Endothelial cell of umbilical vein (primary cell): ENCODE measurements at regions not wholly inside any gene's neighbourhood (a gene's known extent, or its start where the extent isn't known, plus 50 kb on each side); places are given as distances from the start of the nearest gene placed in this dataset.

Source experiments
- BruUV-seq: library from RNA; stranded (reverse); fragments of 400-500 nt; replicated peaks from 2 replicates; lab custom pipeline; 2021; lab: Mats Ljungman, UMichigan
- CTCF ChIA-PET: fragments of 300-600, 350-600 bp; sonication (Branson Sonifier 250); formaldehyde crosslinking; loops from one replicate; lab custom pipeline; 2021; ENCODE audit warnings: antibody characterized with exemption, inconsistent platforms; lab: Charles Lee
- POLR2A ChIA-PET: fragments of 300-600, 350-600 bp; sonication (Branson Sonifier 250); formaldehyde crosslinking; loops from one replicate; lab custom pipeline; 2021; ENCODE audit warnings: antibody characterized with exemption, inconsistent platforms; lab: Charles Lee
- DNase-seq: peaks from one replicate; pipeline ENCODE4 v3.0.0-alpha.2; 2011; ENCODE audit warnings: low read depth, low spot score
- FAIRE-seq: peaks from 2 replicates; lab custom pipeline; 2011; peaks lifted over from hg19 to GRCh38; lab: Jason Lieb, UNC
- H2AFZ ChIP-seq: 2 replicates; pipeline ENCODE4 v1.6.0; 2012; ENCODE audit warnings: low read depth, low read length, control low read depth, inconsistent platforms
- H3K27ac ChIP-seq: 2 replicates; pipeline ENCODE4 v1.5.1; 2011; ENCODE audit warnings: low read depth, mild to moderate bottlenecking, control low read depth, low read length, moderate library complexity; ENCODE audit not compliant: insufficient read depth
- H3K27me3 ChIP-seq, 2 experiments: 2 replicates each; pipeline versions ENCODE4 v1.6.0 to v1.6.1; 2011; ENCODE audit warnings: low read length in 2 of 2, mixed read lengths in 1 of 2; ENCODE audit not compliant: control insufficient read depth in 2 of 2, insufficient read depth in 2 of 2
- H3K36me3 ChIP-seq, 2 experiments: 2 replicates in 1 of 2; 3 replicates in 1 of 2; pipeline ENCODE4 v1.5.1; 2011; ENCODE audit warnings: low read length in 2 of 2, mild to moderate bottlenecking in 1 of 2, moderate library complexity in 1 of 2; ENCODE audit not compliant: control insufficient read depth in 2 of 2, insufficient read depth in 2 of 2; ENCODE audit errors: extremely low read depth in 1 of 2
- H3K4me1 ChIP-seq: 3 replicates; pipeline ENCODE4 v1.5.1; 2011; ENCODE audit warnings: mild to moderate bottlenecking, low read length; ENCODE audit not compliant: control insufficient read depth, insufficient read depth; ENCODE audit errors: extremely low read depth
- H3K4me2 ChIP-seq: 2 replicates; pipeline ENCODE4 v1.6.1; 2011; ENCODE audit warnings: low read length, control low read depth, mixed read lengths; ENCODE audit not compliant: insufficient read depth
- H3K4me3 ChIP-seq, 3 experiments: fragments of 200-600 bp in 1 of 3; sonication (generic), shearing (Covaris generic) in 1 of 3; replicated peaks in 1 of 3; 2 replicates each; pipeline ENCODE4 v1.5.1; 2011 to 2016; ENCODE audit warnings: control low read depth in 3 of 3, low read length in 3 of 3, mild to moderate bottlenecking in 2 of 3, inconsistent platforms in 1 of 3, low read depth in 1 of 3, moderate library complexity in 1 of 3; ENCODE audit not compliant: insufficient read depth in 1 of 3
- H3K79me2 ChIP-seq: 2 replicates; pipeline ENCODE4 v1.6.0; 2012; ENCODE audit warnings: low read length, inconsistent platforms; ENCODE audit not compliant: control insufficient read depth, insufficient read depth
- H3K9ac ChIP-seq: replicated peaks from 2 replicates; pipeline ENCODE3; 2011; ENCODE audit warnings: low read length, control low read depth; ENCODE audit not compliant: insufficient read depth; ENCODE audit errors: extremely low read depth
- H3K9me1 ChIP-seq: replicated peaks from 3 replicates; pipeline ENCODE4 v1.6.0; 2011; ENCODE audit warnings: mild to moderate bottlenecking, low read length; ENCODE audit not compliant: control insufficient read depth, insufficient read depth; ENCODE audit errors: extremely low read depth
- H3K9me3 ChIP-seq: replicated peaks from 2 replicates; pipeline ENCODE4 v1.5.1; 2012; ENCODE audit warnings: low read length, inconsistent platforms; ENCODE audit not compliant: control insufficient read depth, insufficient read depth
- H4K20me1 ChIP-seq: replicated peaks from 2 replicates; pipeline ENCODE3; 2011; ENCODE audit warnings: mild to moderate bottlenecking, low read length; ENCODE audit not compliant: control insufficient read depth, insufficient read depth; ENCODE audit errors: extremely low read depth
- CTCF ChIP-seq, 2 donors: IDR thresholded peaks; 1 replicate in 1 of 2; 2 replicates in 1 of 2; pipeline ENCODE4 v1.5.1; 2011; ENCODE audit warnings: low read length in 2 of 2, mild to moderate bottlenecking in 2 of 2, moderate library complexity in 2 of 2, control low read depth in 1 of 2, inconsistent platforms in 1 of 2, low read depth in 1 of 2; ENCODE audit not compliant: insufficient read depth in 1 of 2; ENCODE audit errors: extremely low read depth in 1 of 2
- EZH2 ChIP-seq: IDR thresholded peaks from 2 replicates; pipeline ENCODE4 v1.6.1; 2012; ENCODE audit warnings: borderline replicate concordance, low read depth, mild to moderate bottlenecking, moderate library complexity, low read length, inconsistent platforms; ENCODE audit not compliant: severe bottlenecking
- FOS ChIP-seq: IDR thresholded peaks from 2 replicates; pipeline ENCODE4 v1.6.1; 2011; ENCODE audit warnings: mild to moderate bottlenecking, low read length, moderate library complexity, borderline replicate concordance; ENCODE audit not compliant: insufficient read depth
- GATA2 ChIP-seq: IDR thresholded peaks from 2 replicates; pipeline ENCODE4 v1.7.0; 2011; ENCODE audit warnings: low read depth, mild to moderate bottlenecking, moderate library complexity, mixed read lengths, low read length; ENCODE audit not compliant: insufficient read length, insufficient read depth
- JUN ChIP-seq: IDR thresholded peaks from 2 replicates; pipeline ENCODE4 v1.6.1; 2011; ENCODE audit warnings: borderline replicate concordance, low read depth; ENCODE audit not compliant: insufficient read length, insufficient read depth
- MAX ChIP-seq: IDR thresholded peaks from 2 replicates; pipeline ENCODE4 v1.6.1; 2011; ENCODE audit not compliant: insufficient read depth, insufficient read length
- MYC ChIP-seq: IDR thresholded peaks from one replicate; pipeline ENCODE4 v1.6.1; 2011; ENCODE audit warnings: mild to moderate bottlenecking, low read depth, low read length
- POLR2A ChIP-seq: IDR thresholded peaks from 2 replicates; pipeline ENCODE4 v1.6.1; 2012; ENCODE audit warnings: low read depth, mild to moderate bottlenecking, control low read depth, low read length
- POLR2AphosphoS5 ChIP-seq: IDR thresholded peaks from 2 replicates; pipeline ENCODE4 v1.6.1; 2012; ENCODE audit warnings: low read depth, mild to moderate bottlenecking, control low read depth, low read length, moderate library complexity; ENCODE audit not compliant: insufficient read depth
- dilution Hi-C: fragments of 300-500 bp; cut with MboI; formaldehyde crosslinking; loops from one replicate; pipeline ENCODE4 v1.15.0; 2019; ENCODE audit warnings: low sequenced_read_pairs; ENCODE audit not compliant: extremely low pct_ligation_motif_present
- intact Hi-C: fragments of 100-400 bp; cut with micrococcal nuclease; formaldehyde crosslinking; loops from one replicate; pipeline ENCODE4 v1.10.0; 2022

GRCh38 chr5:6937677-6938076 lies 224.4 kb downstream of the TENT4A start:
- TF ChIP-seq GATA2 (no peak), MYC (no peak), JUN (no peak)
- Histone ChIP-seq H3K4me2 (no peak overlapping the region), H3K4me3 (no peak overlapping the region), H3K9me3 (peaks cover 3% of the 10 kb centered on the region), H3K4me1 (no peaks in the 10 kb centered on the region), H3K27me3 (no peaks in the 10 kb centered on the region), H3K79me2 (no peaks in the 10 kb centered on the region), H3K9me1 (no peaks in the 10 kb centered on the region), H3K36me3 (no peaks in the 10 kb centered on the region), H4K20me1 (no peaks in the 10 kb centered on the region), H2AFZ (no peak overlapping the region), H3K27ac (no peak overlapping the region), H3K9ac (no peak overlapping the region)
- dilution Hi-C loops (no loop called here), intact Hi-C loops (no loop called here)
- no peak for FAIRE-seq
- DNase-seq: no peak
- POLR2A ChIA-PET: no interaction called here
- BruUV-seq: no TSS peak
- CTCF ChIA-PET: no interaction called here

GRCh38 chr5:6941631-6942030 lies 228.4 kb downstream of the TENT4A start:
- Histone ChIP-seq H3K79me2 (no peaks in the 10 kb centered on the region), H3K4me2 (no peak overlapping the region), H3K4me1 (no peaks in the 10 kb centered on the region), H3K36me3 (no peaks in the 10 kb centered on the region), H4K20me1 (no peaks in the 10 kb centered on the region), H3K9me3 (peaks cover 6% of the 10 kb centered on the region), H3K27me3 (no peaks in the 10 kb centered on the region), H3K27ac (no peak overlapping the region), H3K4me3 (no peak overlapping the region), H3K9ac (no peak overlapping the region), H2AFZ (no peak overlapping the region), H3K9me1 (no peaks in the 10 kb centered on the region)
- dilution Hi-C loops (no loop called here), intact Hi-C loops (no loop called here)
- CTCF ChIA-PET: no interaction called here
- no peak for TF ChIP-seq EZH2
- TF ChIP-seq GATA2: no peak
- TF ChIP-seq POLR2AphosphoS5: no peak
- no peak for TF ChIP-seq MAX
- no peak for TF ChIP-seq CTCF (IDR thresholded peaks at IDR 0.05; ENCODE audit: extremely low read depth in 1 of 2, insufficient read depth in 1 of 2, low read depth in 1 of 2, low read length in 2 of 2)
- no peak for TF ChIP-seq MYC
- TF ChIP-seq JUN: no peak
- no peak for TF ChIP-seq POLR2A
- no peak for TF ChIP-seq FOS
- POLR2A ChIA-PET: no interaction called here
- no peak for DNase-seq
- FAIRE-seq: no peak
- BruUV-seq: no TSS peak
